ENCODE measurements at regions not wholly inside any gene's neighbourhood (a gene's known extent, or its start where the extent isn't known, plus 50 kb on each side); places are given as distances from the start of the nearest gene placed in this dataset.

DNA sequence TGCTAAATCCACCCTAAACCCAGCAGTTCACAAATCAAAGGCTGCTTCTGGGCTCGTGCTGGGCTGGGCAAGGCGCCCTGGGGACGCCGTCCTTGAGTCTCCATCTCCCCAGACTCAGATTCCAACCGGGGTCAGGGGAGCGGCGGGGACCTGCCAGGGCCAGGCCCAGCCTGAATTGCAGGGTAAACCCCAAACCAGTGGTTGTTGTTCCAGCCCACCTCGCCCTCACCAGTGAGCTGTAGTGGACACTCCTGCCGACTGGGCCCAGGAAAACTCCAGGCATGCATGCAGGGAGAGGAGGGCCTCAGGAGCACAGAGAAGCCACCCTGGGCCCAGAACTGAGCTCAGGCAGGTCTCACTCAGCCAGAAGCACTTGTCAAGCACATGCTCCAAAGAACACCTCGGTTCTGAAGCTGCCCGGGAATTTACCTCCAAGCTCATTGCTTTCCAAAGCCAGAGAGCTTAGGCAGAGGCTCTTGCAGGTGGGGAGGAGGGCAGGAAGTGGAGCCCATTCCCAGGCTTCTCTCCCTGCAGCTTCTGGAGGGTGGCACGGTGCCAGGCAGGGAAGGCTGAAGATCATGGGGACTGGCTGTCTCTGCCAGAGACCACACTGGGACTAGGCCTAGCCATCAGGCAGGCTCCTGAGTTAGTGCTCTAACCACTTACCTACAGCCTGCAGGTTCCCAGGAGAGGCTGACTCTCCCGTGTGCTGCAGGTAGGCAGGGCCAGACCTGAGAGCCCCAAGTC is 437.0 kb downstream of the MATN1 start:
- no peak for TF ChIP-seq TAF1 (IDR thresholded peaks at IDR 0.05; ENCODE audit: borderline replicate concordance, insufficient read depth, low read length)
- TF ChIP-seq POLR2AphosphoS5 (IDR thresholded peaks at IDR 0.05; ENCODE audit: low read depth, low read length) = no peak
- no peak for TF ChIP-seq REST (IDR thresholded peaks at IDR 0.05; ENCODE audit: insufficient read depth in 1 of 2, low read depth in 2 of 2, low read length in 2 of 2)
- TF ChIP-seq SIN3A (IDR thresholded peaks at IDR 0.05; ENCODE audit: borderline replicate concordance, insufficient read depth, low read length) = no peak

Measured in PFSK-1 (cell line).